T-helper 22 cell (primary cell): ENCODE measurements at regions not wholly inside any gene's neighbourhood (a gene's known extent, or its start where the extent isn't known, plus 50 kb on each side); places are given as distances from the start of the nearest gene placed in this dataset.
"Not testable (repeated sequence)": the region's sequence is repeated elsewhere in the genome, so short reads cannot be mapped to it uniquely, and the experiment has no call there.

Experiments
- DNase-seq: peaks from one replicate; pipeline ENCODE4 v3.0.0-alpha.2; 2020; ENCODE audit warnings: low read depth

DNA sequence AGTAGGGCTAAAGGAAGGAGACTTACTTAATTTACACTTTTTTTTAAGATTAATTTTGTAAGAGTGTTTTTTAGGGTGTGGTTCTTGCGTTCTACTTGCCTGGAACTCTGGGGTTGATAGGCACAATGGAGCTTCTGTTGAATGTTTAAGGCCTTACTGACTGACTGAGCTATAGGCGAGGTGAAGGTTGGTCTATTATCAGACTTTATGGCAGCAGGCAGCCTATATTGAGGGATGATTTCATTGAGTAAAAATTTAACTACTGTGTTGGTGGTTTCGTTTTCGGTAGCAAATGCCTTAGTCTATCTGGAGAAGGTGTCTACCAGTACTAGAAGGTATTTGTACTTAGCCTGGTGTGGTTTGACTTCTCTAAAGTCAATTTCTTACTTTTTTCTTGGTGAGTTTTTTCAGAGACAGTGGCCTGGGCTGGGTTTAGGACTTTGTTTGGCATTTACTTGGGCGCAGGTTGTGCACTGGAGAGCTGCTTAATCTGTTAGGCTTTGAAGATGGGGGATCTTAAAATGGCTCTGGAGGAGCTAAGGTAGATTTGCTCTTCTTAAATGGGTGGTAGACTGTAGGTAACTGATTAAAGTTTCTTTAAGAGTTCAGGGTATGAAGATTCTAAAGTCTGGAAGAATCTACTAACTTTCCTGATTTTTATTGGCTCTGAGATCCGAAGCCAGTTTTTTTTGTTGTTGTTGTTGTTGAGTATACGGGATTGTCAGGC lies 164.5 kb upstream of the CCZ1B start:
- not testable (repeated sequence) for DNase-seq

DNA sequence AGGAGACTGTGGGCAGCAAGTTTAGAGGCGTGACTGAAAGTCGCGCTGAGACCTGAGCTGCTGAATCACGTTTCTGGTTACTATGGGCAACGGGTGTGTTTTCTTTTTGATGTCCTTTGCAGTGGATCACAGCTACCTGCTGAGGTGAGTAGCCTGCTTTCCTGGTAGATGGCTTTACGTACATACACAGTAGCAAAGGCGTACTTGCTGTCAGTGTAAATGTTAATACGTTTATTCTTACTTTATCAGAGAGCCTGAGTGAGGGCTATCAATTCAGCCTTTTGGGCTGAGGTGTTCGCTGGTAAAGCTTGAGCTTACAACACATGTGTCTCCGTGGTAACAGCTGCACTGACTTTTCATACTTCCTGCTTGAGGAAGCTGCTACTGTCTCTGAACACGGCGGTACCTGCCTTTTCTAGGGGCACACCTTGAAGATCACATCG lies 165.1 kb upstream of the CCZ1B start:
- peak; percentile 58 for DNase-seq

DNA sequence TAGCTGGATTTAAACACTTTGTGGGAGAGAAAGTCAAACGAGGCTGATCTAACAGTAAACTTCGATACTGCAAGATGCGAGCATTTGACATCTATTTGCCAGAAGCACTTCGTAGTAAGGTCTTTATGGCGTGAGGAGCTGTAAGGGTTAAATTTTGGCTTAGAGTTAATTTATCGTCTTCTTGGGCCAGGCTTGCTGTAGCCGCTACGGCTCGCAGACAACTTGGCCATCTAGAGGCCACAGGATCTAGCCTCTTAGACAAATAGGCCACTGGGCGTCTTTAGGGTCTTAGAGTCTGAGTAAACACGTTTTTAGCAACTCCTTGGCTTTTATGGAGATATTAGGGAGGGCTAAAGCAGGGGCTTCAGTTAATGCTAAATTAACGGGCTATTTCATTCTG lies 165.6 kb upstream of the CCZ1B start:
- DNase-seq: not testable (repeated sequence)

DNA sequence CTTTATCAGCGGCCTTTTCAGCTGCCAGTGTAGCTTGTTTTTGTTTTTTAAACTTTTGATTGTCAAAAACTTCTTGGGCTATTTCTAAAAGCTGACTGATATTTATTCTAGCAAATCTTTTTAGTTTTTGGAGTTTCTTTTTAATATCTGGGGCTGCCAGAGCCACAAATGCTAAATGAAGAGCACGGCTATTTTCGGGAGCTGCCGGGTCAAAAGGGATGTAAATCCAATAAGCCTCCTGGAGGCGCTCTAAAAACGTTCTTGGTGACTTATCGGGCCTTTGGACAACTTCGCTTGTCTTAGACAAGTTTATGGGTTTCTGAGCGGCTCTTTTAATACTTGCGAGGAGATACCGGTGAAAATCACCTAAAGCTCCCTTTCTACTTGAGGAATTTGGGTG lies 166.1 kb upstream of the CCZ1B start:
- not testable (repeated sequence) for DNase-seq

GRCh38 chr7:6995026-6995425 lies 169.0 kb upstream of the CCZ1B start:
- DNase-seq: not testable (repeated sequence)

DNA sequence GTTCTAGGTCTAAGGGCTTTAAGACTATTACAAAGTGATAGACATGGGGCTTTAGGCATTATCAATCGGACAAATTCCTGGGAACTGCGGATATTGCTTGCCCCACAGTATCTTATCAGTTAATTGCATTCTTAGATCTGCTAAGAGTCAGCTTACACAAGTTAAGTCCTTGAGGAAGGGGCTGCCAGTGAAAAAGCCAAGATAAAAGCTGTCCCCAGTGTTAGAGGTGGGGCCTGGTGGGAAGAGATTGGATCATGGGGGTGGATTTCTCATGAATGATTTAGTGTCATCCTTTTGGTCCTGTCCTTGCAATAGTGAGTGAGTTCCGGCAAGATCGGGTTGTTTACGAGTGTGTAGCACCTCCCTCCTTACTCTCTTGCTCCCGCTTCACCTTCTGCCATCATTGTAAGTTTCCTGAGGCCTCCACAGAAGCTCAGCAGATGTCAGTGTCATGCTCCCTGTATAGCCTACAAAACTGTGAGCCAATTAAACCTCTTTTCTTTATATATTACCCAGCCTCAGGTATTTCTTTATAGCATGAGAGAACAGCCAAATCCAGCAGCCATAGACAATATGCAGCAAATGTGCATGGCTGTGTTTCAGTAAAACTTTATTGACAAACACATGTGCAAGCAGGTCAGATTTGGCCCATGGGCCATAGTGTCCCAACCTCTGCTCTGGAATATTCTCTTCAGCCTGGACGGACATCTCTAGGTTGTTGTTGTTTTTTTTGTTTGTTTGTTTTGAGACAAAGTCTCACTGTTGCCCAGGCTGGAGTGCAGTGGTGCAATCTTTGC lies 169.6 kb upstream of the CCZ1B start:
- DNase-seq: not testable (repeated sequence)

- DNase-seq: not testable (repeated sequence)
Measured at GRCh38 chr7:6999067-6999666, 173.1 kb upstream of the CCZ1B start.

GRCh38 chr7:7002418-7003062 lies 176.5 kb upstream of the CCZ1B start:
- no peak for DNase-seq

GRCh38 chr7:7005303-7005702 lies 177.0 kb upstream of the C1GALT1 start:
- DNase-seq: no peak

DNA sequence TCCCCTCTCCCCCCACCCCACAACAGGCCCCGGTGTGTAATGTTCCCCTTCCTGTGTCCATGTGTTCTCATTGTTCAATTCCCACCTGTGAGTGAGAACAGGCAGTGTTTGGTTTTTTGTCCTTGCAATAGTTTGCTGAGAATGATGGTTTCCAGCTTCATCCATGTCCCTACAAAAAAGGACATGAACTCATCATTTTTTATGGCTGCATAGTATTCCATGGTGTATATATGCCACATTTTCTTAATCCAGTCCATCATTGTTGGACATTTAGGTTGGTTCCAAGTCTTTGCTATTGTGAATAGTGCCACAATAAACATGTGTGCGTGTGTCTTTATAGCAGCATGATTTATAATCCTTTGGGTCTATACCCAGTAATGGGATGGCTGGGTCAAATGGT lies 176.4 kb upstream of the C1GALT1 start:
- DNase-seq: not testable (repeated sequence)

- not testable (repeated sequence) for DNase-seq
Measured at GRCh38 chr7:7011241-7011640, 171.1 kb upstream of the C1GALT1 start.

DNA sequence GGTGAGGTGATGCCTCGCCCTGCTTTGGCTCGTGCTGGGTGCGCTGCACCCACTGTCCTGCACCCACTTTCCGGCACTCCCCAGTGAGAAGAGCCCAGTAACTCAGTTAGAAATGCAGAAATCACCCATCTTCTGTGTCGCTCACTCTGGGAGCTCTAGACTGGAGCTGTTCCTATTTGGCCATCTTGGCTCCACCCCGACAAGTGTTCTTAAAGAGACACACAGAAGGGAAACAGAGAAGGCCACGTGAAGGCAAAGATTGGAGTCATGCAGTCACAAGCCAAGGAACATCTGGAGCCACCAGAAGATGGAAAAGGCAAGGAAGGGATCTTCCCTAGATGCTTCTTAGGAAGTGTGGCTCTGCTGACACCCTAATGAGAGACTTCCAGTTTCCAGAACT lies 170.6 kb upstream of the C1GALT1 start:
- DNase-seq: not testable (repeated sequence)

DNA sequence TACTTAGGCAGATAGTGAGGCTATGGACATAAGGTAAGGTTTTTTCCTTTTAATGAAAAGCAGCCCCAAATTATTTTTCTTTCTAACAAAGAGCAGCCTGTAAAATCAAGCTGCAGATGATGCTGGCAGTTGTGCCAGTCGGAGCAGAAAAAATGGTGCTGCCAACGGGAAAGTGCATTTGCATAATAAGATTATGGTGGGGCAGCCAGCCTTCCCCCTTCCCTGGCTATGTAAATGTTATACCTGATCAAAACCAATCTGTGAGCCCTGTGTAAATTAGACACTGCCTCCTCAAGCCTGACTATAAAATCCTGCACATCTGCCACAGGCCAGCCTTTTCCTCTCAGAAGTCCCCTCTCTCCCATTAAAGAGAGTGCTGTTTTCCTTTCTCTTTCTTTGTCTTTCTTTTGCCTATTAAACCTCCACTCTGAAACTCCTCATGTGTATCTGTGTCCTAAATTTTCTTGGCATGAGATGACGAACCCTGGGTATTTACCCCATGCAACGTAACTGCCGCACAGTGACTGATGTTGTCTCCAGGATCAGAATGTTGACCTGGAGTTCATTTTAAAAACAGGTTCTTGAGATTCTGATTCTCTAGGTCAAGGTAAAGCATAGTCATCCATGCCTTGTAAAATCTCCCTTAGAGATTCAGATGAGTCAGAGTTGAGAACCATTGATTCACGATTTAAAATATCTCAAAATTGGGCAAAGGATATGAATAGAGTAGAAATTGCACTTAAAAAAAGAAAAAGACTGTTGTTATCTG lies 167.3 kb upstream of the C1GALT1 start:
- DNase-seq: no peak

DNA sequence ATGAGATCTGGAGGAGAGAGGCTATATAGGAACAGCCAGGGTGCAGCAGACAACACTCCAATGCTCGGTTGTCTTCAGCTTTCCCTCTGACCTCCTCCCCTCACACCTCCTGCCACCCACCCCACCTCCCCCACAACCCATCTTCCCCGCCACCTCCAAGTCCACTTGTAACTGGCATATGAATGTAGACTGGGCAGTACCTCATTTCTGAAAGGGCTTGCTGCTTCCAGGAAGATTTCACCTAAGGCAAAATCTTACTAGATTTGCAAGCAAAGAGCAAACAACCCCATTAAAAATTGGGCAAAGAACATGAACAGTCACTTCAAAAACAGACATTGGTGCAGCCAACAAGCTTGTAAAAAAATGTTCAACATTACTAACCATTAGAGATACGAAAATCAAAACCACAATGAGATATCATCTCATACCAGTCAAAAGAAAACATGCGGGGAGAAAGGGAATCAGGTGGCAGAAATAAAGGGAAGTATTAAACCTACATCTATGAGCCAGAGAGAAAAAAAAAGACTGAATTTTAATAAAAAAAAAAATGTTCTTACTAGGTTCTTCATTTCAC lies 164.6 kb upstream of the C1GALT1 start:
- no peak for DNase-seq

GRCh38 chr7:7018290-7018689 lies 164.1 kb upstream of the C1GALT1 start:
- DNase-seq: no peak

GRCh38 chr7:7032221-7032620 lies 150.1 kb upstream of the C1GALT1 start:
- no peak for DNase-seq

GRCh38 chr7:7035851-7036250 lies 146.5 kb upstream of the C1GALT1 start:
- no peak for DNase-seq

DNA sequence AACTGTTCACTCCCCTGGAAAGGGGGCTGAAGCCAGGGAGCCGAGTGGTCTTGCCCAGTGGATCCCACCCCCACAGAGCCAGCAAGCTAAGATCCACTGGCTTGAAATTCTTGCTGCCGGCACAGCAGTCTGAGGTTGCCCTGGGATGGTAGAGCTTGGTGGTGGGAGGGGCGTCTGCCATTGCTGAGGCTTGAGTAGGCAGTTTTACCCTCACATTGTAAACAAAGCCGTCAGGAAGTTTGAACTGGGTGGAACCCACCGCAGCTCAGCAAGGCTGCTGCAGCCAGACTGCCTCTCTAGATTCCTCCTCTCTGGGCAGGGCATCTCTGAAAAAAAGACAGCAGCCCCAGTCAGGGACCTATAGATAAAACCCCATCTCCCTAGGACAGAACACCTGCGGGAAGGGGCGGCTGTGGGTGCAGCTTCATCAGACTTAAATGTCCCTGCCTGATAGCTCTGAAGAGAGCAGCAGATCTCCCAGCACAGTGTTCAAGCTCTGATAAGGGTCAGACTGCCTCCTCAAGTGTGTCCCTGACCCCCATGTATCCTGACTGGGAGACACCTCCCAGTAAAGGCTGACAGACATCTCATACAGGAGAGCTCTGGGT lies 140.0 kb upstream of the C1GALT1 start:
- DNase-seq: not testable (repeated sequence)

DNA sequence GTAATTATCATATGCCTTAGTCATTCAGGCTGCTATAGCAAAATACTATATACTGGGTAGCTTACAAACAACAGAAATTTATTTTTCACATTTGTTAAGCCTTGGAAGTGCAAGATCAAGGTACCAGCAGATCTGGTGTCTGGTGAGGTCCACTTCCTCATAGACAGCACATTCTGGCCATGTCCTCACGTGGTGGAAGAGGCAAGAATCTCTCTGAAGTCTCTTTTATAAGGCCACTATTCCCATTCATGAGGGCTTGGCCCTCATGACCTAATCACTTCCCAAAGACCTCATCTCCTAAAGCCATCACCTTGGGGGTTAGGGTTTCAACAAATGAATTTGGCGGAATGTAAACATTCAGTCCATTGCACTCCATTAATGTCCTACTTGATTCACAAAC lies 137.5 kb upstream of the C1GALT1 start:
- DNase-seq: no peak

DNA sequence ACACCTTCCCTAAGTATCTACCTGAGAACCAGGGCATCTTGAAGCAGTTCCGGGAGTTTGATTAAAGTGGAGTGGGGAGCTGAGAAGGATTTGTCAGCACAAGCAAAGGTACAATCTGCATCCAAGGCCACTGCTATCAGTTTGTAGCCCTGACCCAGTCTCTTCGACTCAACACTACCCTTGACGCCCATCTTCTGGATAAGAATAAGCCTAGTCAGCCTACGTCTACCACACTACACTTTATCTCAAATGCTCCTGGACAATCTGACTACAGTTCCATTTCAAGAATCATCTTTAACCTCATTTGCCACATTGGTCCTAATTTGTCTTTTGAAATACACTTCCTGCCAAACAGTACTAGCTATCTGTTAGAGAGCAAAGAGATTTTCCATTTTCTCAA lies 134.1 kb upstream of the C1GALT1 start:
- DNase-seq: no peak
